ENCODE measurements at regions not wholly inside any gene's neighbourhood (a gene's known extent, or its start where the extent isn't known, plus 50 kb on each side); places are given as distances from the start of the nearest gene placed in this dataset.

GRCh38 chr18:22838221-22838620 lies 94.9 kb upstream of the RBBP8 start:
- TF ChIP-seq, protein P1, sequence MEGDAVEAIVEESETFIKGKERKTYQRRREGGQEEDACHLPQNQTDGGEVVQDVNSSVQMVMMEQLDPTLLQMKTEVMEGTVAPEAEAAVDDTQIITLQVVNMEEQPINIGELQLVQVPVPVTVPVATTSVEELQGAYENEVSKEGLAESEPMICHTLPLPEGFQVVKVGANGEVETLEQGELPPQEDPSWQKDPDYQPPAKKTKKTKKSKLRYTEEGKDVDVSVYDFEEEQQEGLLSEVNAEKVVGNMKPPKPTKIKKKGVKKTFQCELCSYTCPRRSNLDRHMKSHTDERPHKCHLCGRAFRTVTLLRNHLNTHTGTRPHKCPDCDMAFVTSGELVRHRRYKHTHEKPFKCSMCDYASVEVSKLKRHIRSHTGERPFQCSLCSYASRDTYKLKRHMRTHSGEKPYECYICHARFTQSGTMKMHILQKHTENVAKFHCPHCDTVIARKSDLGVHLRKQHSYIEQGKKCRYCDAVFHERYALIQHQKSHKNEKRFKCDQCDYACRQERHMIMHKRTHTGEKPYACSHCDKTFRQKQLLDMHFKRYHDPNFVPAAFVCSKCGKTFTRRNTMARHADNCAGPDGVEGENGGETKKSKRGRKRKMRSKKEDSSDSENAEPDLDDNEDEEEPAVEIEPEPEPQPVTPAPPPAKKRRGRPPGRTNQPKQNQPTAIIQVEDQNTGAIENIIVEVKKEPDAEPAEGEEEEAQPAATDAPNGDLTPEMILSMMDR (IDR thresholded peaks at IDR 0.05): no peak
- no peak for TF ChIP-seq POLR2A (IDR thresholded peaks at IDR 0.05)

Measured in adrenal gland (tissue), 5 donors.